ENCODE measurements at regions not wholly inside any gene's neighbourhood (a gene's known extent, or its start where the extent isn't known, plus 50 kb on each side); places are given as distances from the start of the nearest gene placed in this dataset.

DNA sequence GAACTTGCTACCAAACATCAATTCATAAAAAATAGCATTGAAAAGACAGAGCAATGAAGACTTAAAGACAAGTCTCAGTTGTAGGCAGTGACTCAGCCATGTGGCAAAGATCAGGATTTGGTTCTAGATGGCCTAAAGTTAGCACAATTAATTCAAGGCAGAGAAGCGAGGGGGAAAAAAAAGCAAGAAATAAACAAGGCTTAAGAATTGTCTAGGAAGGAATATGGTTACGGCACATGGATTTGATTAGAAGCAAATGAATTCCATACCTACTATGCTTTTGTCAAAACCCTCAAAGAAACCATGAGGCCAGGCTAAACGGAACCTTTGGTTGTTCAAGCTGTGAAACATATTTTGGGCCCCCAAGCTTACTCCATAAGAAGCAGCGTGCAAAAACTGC, 362.2 kb upstream of the KCNH7 start:
- TF ChIP-seq GATA2 (IDR thresholded peaks at IDR 0.05; ENCODE audit: low read depth, low read length) (no peak), GATA3 (IDR thresholded peaks at IDR 0.05; ENCODE audit: low read depth, low read length) (no peak)

All from SH-SY5Y (cell line).